NCI-H524 treated with DMSO at 0.1 percent for 48 hours (cell line): ENCODE measurements at regions not wholly inside any gene's neighbourhood (a gene's known extent, or its start where the extent isn't known, plus 50 kb on each side); places are given as distances from the start of the nearest gene placed in this dataset.
"Not testable (repeated sequence)": the region's sequence is repeated elsewhere in the genome, so short reads cannot be mapped to it uniquely, and the experiment has no call there.

ENCODE experiments used
- DNase-seq: peaks from one replicate; lab custom pipeline; 2025; lab: John Stamatoyannopoulos, UW

DNA sequence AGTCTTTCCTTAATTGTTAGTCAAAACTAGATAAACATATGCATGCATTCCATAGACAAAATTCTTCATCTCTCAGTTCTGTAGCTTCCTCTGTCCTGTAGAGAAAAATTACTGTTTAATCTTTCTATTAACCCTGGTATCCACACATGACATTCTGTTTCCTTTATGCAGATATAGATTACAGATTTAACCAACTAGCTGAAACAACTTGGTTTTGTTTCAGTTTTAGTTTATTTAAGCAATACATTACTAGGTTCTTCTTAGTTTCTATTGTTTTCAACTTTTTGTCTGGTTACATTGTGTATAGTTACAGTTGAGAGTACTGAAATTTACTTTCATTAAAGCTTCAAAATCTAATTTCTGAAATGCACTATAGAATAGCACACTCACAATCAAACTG, 933.9 kb upstream of the EPHA5 start:
- DNase-seq: no peak

DNA sequence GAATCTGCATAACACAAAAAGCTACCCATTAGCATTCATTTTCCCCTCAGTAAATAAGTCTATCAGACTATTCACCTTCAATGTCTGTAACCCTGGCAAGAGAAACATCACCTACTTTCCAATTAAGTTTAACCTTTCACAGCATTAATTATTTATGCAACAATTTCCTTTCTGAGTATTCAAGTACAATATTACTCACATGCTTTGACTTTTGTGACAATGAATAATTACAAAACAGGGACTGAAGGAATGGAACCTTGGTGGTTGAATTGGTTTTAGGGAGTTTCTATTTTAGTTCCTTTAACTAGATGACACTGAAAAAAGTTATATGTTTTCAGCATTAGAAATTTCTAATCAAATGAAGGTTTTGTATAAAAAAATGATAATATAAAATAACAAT, 932.3 kb upstream of the EPHA5 start:
- DNase-seq: no peak

GRCh38 chr4:66591968-66592367, 921.7 kb upstream of the EPHA5 start:
- no peak for DNase-seq

- DNase-seq: no peak
These were observed 920.4 kb upstream of the EPHA5 start for GRCh38 chr4:66590488-66591215.

DNA sequence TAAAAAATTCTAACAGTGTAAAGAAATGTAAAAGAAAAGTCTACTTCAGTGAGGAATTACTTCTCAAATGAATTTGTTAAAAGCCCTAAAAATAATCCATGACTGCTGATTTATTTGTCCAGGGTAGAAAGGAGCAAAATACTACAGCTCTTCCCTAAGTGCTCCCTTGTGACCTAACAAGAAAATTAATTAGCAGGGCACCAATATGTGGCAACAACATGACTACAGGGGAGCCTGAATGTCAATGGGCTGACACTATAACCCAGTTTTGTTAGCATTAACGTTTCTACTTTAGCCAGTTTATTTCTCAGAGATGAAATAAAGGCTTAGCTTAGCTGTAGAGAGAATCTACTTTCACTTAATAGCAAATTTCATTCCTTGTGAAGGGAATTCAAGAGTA, 918.9 kb upstream of the EPHA5 start:
- no peak for DNase-seq

DNA sequence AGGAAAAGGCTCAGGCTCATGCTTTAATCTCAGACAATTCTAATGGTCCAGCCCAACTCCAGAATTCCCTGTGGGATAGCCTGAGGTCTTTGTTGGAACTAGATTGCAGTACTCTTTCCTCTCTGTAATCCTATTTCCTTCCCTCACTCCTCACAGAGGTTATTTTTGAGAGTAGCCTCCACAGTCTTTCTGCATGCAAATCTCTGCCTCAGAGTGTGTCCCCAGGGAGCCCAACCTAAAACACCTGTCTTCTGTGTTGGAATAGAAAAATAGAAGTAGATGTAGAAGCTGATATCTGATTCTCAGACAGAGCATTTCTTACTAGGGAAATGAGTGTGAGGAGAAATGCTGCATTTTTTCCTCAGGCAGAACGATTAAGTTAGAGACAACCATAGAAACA, 915.5 kb upstream of the EPHA5 start:
- DNase-seq: no peak

DNA sequence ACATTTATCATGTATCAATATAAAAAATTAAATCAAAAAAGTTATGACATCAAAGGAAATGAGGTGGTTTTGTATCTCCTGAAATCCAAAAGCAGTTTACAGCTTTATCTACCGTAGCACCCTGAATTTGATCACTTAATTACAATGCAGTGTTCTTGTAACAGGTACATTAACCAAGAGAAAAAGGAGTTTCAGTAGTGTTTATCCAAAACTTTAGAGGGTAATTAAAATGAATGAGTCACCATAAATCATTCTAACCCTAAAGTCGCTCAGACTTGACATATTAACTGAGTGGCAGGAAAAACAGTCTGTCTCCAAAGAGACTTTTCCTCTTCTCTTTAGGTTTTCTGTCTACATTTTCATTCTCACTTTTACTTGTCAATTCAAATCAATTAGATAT, 907.6 kb upstream of the EPHA5 start:
- no peak for DNase-seq

GRCh38 chr4:66575008-66575696, 904.9 kb upstream of the EPHA5 start:
- no peak for DNase-seq

- DNase-seq: no peak
These were observed 904.1 kb upstream of the EPHA5 start for GRCh38 chr4:66574145-66574978.

DNA sequence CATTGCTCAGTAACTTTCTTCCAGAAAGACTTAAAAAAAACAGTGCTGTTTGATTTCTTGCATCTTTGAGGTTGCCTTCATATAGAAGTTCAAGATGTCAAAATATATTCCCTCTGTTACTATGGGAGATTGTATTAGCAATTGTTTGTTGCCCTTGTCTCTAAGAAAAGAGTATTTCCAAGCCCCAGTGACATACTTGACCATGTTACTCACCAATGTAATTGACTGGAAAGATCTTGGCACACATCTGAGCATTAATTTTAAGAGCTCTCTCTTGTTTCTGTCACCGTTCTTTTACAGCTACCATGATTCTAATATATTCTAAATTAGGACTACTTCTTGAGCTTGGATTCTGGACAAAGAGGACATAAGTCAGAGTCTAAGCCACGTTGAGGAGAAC, 902.7 kb upstream of the EPHA5 start:
- no peak for DNase-seq

GRCh38 chr4:66571145-66571695, 900.9 kb upstream of the EPHA5 start:
- peak; percentile 74 for DNase-seq

DNA sequence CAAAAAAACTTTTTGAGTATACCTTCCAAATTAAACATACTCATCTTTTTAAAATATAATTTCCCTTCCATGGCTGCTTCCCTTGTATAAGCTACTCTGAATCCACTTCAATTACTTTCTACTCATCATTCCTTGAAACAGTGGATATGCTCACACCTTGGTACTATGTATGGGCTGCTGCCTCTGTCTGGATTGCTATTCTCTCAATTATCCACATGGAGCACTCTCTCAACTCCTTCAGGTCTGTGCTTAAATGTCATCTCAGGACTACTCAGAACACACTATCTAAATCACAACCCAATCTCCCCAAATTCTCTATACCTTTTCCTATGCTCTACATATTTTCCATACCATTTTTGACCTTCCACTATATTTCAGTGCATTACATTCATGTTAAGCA, 898.9 kb upstream of the EPHA5 start:
- DNase-seq: no peak

GRCh38 chr4:66568431-66568830, 898.1 kb upstream of the EPHA5 start:
- DNase-seq: no peak

DNA sequence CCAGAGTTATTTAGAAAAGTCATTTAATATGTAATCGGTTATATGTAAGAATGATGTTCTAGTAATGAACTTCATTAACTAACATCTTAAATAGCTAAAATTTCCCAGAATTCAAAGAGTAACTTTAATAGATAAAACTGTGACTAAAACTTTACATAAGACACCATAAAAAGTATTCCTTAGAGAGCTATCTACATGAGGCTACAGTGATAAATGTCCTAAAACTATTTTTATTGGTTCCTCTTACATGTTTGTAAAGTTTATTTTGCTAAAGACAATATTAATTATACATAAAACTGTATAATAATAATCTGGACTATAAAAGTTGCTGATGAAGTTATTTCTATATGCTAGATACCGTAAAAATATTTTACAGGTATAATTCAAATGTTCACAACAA, 897.7 kb upstream of the EPHA5 start:
- no peak for DNase-seq

- no peak for DNase-seq
These were observed 897.3 kb upstream of the EPHA5 start for GRCh38 chr4:66567551-66567950.

DNA sequence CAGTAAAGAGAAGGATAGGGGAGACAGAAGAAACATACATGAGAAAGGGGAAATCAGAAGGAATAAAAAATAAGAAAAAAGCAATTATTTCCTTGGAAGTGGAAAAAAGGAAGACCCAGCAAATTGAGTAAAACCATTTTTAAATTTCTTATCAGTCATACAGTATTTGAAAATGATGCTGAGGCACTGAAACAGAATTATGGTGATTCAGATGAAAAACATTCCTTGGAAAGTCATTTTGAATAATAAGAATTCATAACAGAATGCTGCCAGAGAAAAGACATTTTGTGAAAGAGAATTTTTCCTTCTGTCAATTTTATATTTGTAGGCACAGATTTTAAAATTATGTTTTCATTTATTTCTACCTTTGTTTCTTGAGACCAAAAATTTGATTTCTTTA, 895.5 kb upstream of the EPHA5 start:
- DNase-seq: no peak

- DNase-seq: no peak
These were observed 894.8 kb upstream of the EPHA5 start for GRCh38 chr4:66564901-66565651.

DNA sequence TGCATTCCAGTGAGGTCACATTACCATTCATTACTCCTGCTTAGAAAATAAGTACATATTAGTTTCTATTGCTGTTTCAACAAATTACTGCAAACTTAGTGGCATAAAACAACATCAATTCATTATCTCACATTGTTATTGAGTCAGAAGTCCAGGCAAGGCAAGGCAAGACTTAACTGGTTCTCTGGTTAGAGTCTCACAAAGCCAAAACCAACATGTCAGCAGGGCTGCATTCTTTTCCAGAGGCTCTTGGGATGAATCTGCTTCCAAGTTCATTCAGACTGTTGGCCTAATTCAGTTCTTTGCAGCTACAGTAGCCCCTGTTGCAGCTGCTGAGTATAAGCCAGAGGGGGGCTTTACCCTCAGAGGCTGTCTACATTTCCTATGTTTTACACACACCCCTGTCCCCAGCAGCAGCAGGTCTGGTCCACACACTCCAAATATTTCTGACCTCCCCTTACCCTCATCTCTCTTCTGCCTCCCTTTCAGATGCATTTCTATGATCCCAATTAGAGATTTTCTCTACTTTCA, 892.1 kb upstream of the EPHA5 start:
- no peak for DNase-seq

DNA sequence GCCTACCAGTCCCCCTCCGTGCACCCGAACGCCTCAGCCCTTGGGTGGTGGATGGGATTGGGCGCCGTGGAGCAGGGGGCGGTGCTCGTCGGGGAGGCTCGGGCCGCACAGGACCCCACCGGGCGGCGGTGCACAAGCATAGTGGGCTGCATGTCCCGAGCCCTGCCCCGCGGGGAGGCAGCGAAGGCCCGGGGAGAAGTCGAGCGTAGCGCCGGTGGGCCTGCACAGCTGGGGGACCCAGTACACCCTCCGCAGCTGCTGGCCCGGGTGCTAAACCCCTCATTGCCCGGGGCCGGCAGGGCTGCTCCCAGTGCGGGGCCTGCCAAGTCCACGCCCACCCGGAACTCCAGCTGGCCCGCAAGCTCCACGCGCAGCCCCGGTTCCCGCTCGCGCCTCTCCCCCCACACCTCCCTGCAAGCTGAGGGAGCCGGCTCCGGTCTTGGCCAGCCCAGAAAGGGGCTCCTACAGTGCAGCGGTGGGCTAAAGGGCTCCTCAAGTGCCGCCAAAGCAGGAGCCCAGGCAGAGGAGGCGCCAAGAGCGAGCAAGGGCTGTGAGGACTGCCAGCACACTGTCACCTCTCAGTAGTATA, 891.3 kb upstream of the EPHA5 start:
- DNase-seq: not testable (repeated sequence)

GRCh38 chr4:66558651-66559050, 888.4 kb upstream of the EPHA5 start:
- no peak for DNase-seq

- DNase-seq: no peak
These were observed 886.5 kb upstream of the EPHA5 start for GRCh38 chr4:66556651-66557278.
